Ascending aorta (tissue), 2 donors: ENCODE measurements at regions not wholly inside any gene's neighbourhood (a gene's known extent, or its start where the extent isn't known, plus 50 kb on each side); places are given as distances from the start of the nearest gene placed in this dataset.

Experiments
- DNase-seq, 2 donors: peaks; one replicate each; pipeline ENCODE4 v3.0.0-alpha.2; 2019; ENCODE audit warnings: low spot score in 2 of 2
- H3K27ac ChIP-seq, 2 donors: fragments of 200-600 bp; sonication (generic); one replicate each; pipeline ENCODE4 v1.5.1; 2016 to 2017; ENCODE audit warnings: mild to moderate bottlenecking in 1 of 2
- H3K27me3 ChIP-seq: fragments of 200-600 bp; sonication (generic); one replicate; pipeline ENCODE4 v1.5.1; 2017
- H3K36me3 ChIP-seq, 2 donors: fragments of 200-600 bp; sonication (generic); one replicate each; pipeline ENCODE4 v1.5.1; 2016
- H3K4me1 ChIP-seq, 2 donors: fragments of 200-600 bp; sonication (generic); one replicate each; pipeline ENCODE4 v1.5.1; 2016 to 2017; ENCODE audit warnings: mild to moderate bottlenecking in 1 of 2
- H3K4me3 ChIP-seq, 2 donors: fragments of 200-600 bp; sonication (generic); one replicate each; pipeline ENCODE4 v1.5.1; 2016 to 2017; ENCODE audit warnings: mild to moderate bottlenecking in 1 of 2
- H3K9me3 ChIP-seq, 2 donors: fragments of 200-600 bp; sonication (generic); one replicate each; pipeline ENCODE4 v1.5.1; 2016
- CTCF ChIP-seq, 3 experiments: fragments of 200-600 bp in 2 of 3; fragments of 450-650 bp in 1 of 3; sonication (generic) in 2 of 3; IDR thresholded peaks; one replicate each; pipeline ENCODE4 v1.5.1; 2016 to 2019; ENCODE audit warnings: antibody characterized with exemption in 3 of 3, mild to moderate bottlenecking in 1 of 3, moderate library complexity in 1 of 3
- intact Hi-C: fragments of 100-400 bp; cut with DNase I; formaldehyde crosslinking; loops from one replicate; pipeline ENCODE4 v1.15.1; 2023

GRCh38 chr1:55468142-55468795 is 253.1 kb upstream of the USP24 start:
- intact Hi-C loops: no loop called here
- DNase-seq: no peak

GRCh38 chr1:55466921-55467320 is 251.8 kb upstream of the USP24 start:
- intact Hi-C loops: no loop called here
- no peaks in the 10 kb centered on the region for H3K27me3 ChIP-seq
- no peak for DNase-seq
- no peak for TF ChIP-seq CTCF (IDR thresholded peaks at IDR 0.05)
- no peak overlapping the region for H3K4me3 ChIP-seq
- no peak overlapping the region for H3K27ac ChIP-seq
- no peaks in the 10 kb centered on the region for H3K4me1 ChIP-seq
- no peaks in the 10 kb centered on the region for H3K9me3 ChIP-seq
- no peaks in the 10 kb centered on the region for H3K36me3 ChIP-seq

More at GRCh38 chr1:55468142-55468795, 253.1 kb upstream of the USP24 start:
- Histone ChIP-seq H3K9me3 (no peaks in the 10 kb centered on the region), H3K27ac (no peak overlapping the region), H3K4me1 (no peaks in the 10 kb centered on the region), H3K36me3 (no peaks in the 10 kb centered on the region), H3K4me3 (no peak overlapping the region), H3K27me3 (no peaks in the 10 kb centered on the region)
- TF ChIP-seq CTCF (IDR thresholded peaks at IDR 0.05): no peak

- no peak for TF ChIP-seq CTCF (IDR thresholded peaks at IDR 0.05)
- no peaks in the 10 kb centered on the region for H3K27me3 ChIP-seq
- no peak overlapping the region for H3K27ac ChIP-seq
- H3K9me3 ChIP-seq: no peaks in the 10 kb centered on the region
- no peak overlapping the region for H3K4me3 ChIP-seq
- intact Hi-C loops: no loop called here
- H3K4me1 ChIP-seq: no peaks in the 10 kb centered on the region
- H3K36me3 ChIP-seq: no peaks in the 10 kb centered on the region
- no peak for DNase-seq
These were observed 251.2 kb upstream of the USP24 start for GRCh38 chr1:55466373-55466772.

GRCh38 chr1:55464550-55464949 is 249.4 kb upstream of the USP24 start:
- no peak overlapping the region for H3K4me3 ChIP-seq
- DNase-seq: no peak
- intact Hi-C loops: no loop called here
- H3K27ac ChIP-seq: no peak overlapping the region
- H3K36me3 ChIP-seq: no peaks in the 10 kb centered on the region
- TF ChIP-seq CTCF (IDR thresholded peaks at IDR 0.05): no peak
- no peaks in the 10 kb centered on the region for H3K27me3 ChIP-seq
- H3K9me3 ChIP-seq: no peaks in the 10 kb centered on the region
- no peaks in the 10 kb centered on the region for H3K4me1 ChIP-seq

- no peaks in the 10 kb centered on the region for H3K27me3 ChIP-seq
- DNase-seq: no peak
- TF ChIP-seq CTCF (IDR thresholded peaks at IDR 0.05): no peak
- intact Hi-C loops: no loop called here
- H3K27ac ChIP-seq: no peak overlapping the region
- H3K4me3 ChIP-seq: no peak overlapping the region
- H3K4me1 ChIP-seq: no peaks in the 10 kb centered on the region
- H3K36me3 ChIP-seq: no peaks in the 10 kb centered on the region
- no peaks in the 10 kb centered on the region for H3K9me3 ChIP-seq
These were observed 248.8 kb upstream of the USP24 start for GRCh38 chr1:55463814-55464475.
